ENCODE measurements at regions not wholly inside any gene's neighbourhood (a gene's known extent, or its start where the extent isn't known, plus 50 kb on each side); places are given as distances from the start of the nearest gene placed in this dataset.
"Not testable (repeated sequence)": the region's sequence is repeated elsewhere in the genome, so short reads cannot be mapped to it uniquely, and the experiment has no call there.

GRCh38 chr17:72175787-72176515, 55.1 kb downstream of the SOX9 start:
- DNase-seq, result no peak

DNA sequence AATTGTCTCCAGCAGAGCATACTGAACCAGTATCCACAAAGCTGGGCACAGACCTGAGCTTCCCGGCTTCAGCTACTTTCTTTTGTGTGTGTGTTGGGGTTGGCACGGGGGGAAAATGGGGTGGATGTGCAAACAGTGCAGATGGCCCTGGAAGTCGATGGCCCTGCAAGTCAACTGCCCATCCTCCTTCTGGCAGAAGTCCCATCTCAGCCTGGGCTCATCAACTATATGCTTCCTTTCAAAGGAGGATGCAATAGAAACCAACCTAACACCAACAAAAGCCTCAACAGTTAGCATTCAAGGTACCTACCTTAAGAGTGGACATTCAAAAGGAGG, 55.7 kb downstream of the SOX9 start:
- no peak for DNase-seq

GRCh38 chr17:72176951-72177660, 56.3 kb downstream of the SOX9 start:
- DNase-seq, result no peak

DNA sequence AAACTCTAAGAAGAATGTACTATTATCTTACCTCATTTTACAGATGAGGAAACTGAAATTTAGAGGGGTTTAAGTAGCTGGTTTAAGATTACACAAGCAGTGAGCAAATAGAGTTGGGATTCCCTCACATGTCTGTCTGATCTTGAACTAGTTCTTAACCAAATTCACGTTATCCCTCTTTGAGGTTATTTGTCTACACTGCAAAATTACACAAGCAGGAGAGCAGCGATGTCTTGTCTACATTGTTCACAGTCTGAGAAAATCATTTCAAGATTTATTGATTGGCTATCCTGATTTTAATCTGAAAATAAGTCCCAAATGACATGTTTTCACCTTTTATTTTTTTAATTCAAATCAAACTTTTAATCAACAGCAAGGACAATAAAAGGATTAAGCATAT, 56.9 kb downstream of the SOX9 start:
- no peak for DNase-seq

GRCh38 chr17:72182371-72182873, 61.6 kb downstream of the SOX9 start:
- no peak for DNase-seq

DNA sequence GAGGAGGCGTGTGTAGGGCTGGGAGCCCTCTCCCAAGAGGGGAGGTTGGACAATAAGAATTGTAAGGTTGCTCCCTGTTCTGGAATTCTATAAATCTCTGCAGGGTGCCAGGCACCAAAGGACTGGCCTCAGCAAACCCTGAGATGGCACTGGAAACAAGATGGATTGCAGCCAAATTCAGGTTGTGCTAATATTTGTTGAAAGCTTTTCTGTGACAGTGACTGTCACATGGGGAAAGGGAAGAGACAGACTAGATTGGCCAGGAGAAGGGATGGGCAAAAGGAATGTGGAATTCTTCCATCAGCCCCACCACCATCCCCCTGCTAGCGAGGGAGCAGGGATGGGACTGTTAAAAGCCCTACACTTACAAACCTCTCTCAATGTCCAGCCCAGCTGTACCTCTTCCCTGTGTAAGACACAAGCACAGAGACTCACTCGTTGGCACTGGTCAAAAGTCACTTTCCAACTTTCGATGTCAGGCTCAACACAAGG, 62.4 kb downstream of the SOX9 start:
- no peak for DNase-seq

DNA sequence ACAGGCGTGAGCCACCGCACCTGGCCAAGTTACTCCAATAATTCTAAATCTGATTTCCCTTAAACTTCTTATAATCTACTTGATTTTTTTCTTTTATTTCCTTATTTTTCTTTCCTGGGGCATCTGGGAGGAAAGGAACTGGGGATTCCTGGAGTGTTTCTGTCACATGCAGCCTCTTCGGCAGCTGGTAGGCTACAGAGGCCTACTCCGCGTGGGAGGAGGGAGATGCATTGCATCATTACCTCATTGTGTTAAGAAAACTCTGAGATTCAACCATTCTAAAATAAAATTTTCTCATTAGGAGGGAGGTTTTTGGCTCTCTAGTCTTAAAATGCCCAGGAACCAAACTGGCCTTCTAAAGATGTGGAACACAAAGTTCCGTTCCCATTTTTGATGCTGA, 64.0 kb downstream of the SOX9 start:
- DNase-seq, result no peak

DNA sequence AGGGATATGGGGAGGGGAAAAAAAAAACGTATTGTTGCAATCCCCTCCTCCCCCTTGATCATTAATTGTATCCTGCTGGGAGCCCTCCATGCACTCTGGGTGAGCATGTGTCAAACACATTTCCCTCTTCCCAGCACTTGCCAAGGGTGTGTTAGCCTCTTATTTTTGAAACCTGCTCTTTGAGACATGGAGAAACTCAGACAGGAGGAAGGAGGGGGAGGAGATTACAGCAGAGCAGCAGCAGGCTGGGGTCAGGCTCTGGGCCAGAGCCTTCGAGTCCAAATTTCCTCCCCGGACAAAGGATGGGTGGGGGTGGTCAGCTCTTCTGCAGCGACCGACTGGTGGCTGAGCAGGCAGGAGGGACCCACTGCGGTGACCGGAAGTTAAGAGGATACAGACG, 64.7 kb downstream of the SOX9 start:
- no peak for DNase-seq

GRCh38 chr17:72187556-72187955, 66.7 kb downstream of the SOX9 start:
- DNase-seq, result no peak

- no peak for DNase-seq
Measured at GRCh38 chr17:72188801-72189200, 68.0 kb downstream of the SOX9 start.

- DNase-seq, result no peak
Measured at GRCh38 chr17:72189768-72190593, 69.2 kb downstream of the SOX9 start.

GRCh38 chr17:72191356-72191755, 70.5 kb downstream of the SOX9 start:
- no peak for DNase-seq

GRCh38 chr17:72191921-72192799, 71.3 kb downstream of the SOX9 start:
- DNase-seq, result no peak

DNA sequence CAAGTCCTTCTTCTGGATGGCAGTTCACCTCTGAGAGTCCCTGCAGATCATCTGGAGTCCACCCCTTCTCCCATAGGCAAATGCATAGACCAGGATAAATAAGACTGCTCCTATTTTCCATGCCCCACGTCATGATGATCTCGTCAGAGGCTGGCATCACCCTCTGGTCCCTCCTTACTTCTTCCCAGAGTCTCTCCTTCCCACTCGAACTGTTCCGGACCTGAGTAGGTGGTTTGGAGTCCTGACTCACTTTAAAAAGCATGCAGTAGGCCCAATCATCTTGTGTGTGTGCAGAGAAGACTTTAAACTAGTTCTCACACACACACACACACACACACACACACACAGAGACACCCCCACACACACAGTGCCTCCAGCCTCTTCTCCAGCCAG, 72.0 kb downstream of the SOX9 start:
- DNase-seq, result no peak

- no peak for DNase-seq
Measured at GRCh38 chr17:72193391-72194106, 72.7 kb downstream of the SOX9 start.

- DNase-seq, result not testable (repeated sequence)
Measured at GRCh38 chr17:72194107-72194440, 73.3 kb downstream of the SOX9 start.

DNA sequence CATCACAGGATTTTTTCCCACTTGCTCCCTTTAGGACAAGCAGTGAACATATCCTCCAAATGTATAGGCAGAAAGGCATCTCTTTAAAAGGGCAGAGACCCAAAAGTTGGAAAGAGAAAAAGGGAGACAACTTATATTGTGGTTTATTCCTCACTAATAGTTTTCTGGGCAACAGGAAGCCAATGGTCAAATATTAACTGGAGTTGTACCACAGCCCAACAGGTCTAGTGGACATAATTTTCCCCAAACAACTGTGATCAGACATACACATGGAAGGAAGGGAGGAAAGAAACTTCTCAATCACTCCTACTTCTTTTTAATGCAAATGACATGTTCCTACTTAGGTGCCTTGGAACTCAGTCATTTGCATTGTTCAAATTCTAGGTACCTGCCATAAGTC, 78.4 kb downstream of the SOX9 start:
- no peak for DNase-seq

DNA sequence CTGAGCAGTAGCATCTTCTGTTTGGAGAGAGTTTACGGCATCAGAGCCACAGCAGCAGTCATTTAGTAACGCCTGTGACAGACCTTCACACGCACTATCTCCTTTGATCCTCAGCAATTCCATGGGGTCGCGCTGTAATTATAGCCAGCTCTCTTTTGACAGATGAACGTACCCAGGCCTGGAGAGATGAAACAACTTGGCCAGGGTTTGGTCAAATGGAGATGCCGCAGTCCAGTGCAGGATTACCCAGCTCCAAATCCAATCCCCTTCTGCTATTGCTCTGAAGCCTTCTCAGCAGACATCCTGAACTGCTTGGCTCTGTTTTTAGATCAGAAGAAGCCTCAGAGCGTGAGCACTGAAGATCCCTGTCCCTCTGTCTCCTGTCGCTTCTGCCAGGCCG, 83.9 kb downstream of the SOX9 start:
- DNase-seq, result no peak

DNA sequence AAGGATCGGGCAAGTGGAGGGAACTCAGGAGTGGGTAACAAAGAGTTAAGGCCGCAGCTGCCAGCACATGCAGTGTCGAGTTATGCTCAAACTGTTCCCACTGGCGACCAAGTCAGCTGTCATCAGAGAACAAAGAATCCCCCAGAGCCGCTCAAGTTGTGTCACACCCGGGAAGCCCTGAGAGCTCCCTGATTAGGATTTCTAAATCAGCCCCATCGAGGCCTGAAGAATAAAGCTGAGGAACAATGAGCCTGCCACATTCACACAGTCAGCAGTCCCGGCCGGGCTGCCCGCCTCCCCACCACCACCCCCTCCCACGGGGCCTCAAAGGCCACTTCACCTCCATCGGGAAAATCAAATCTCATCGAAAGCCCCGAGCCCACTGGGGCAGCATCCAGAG, 84.5 kb downstream of the SOX9 start:
- no peak for DNase-seq

DNA sequence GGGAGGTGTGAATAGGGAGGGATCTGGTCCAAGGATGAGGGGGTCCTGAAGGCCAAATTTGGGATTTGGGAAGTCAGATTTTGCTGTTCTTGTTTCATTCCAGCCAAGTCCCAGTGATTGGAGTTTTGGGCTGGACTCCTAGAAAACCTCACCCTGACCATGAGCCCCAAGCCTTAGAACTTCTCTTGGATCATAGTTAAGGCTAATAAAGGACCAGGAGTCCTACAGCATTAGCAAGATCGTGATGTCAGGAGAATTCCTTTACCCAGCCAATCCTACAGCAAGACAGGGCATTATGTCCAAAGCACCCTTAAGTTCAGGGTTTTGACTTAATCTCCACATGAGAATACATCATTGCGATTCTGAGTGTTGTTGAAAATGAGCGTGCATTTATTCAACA, 85.0 kb downstream of the SOX9 start:
- DNase-seq, result no peak

DNA sequence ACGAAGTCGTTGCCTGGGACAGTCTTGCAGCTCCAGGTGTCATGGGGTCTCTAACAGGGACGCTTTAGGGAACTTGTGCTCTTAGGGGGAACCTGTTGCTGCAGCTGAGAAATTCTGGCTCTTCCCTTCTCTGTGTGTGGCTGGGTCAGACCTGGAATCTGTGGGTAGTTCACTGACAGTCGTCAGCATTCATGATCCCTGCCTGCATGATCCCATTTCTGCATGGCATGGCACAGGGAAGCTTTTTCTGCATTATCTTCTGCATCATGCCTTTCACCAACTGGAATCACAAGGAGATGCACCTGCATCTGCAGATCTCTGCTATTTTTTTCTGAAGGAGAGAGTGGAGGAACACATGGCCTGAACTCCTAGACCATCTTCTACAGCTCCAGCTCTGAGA, 85.6 kb downstream of the SOX9 start:
- no peak for DNase-seq

DNA sequence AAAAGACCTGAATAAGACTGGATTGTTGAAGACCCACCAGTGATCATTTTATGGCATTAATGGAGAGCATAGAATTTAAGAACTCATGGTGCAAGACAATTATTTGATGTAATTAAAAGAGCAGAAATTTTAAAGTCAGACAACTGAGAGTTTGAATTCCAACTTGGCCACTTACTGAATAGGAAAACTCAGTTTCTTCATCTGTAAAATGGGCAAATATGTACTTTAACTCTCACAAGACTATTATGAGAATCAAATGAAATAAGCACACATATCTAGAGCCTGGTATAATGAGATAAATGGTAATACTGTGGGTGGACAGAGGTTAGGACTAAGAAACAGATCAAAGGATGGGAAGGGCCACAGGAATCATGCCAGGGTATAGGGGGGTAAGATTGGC, 88.0 kb downstream of the SOX9 start:
- DNase-seq, result no peak
